Hindlimb muscle (tissue), 1 donor: ENCODE measurements at regions not wholly inside any gene's neighbourhood (a gene's known extent, or its start where the extent isn't known, plus 50 kb on each side); places are given as distances from the start of the nearest gene placed in this dataset.

Experiments used
- DNase-seq: peaks from one replicate; pipeline ENCODE4 v3.0.0-alpha.2; 2013

- DNase-seq: no peak
Observed at GRCh38 chr3:193754719-193755118, 161.7 kb downstream of the OPA1 start.

- DNase-seq: no peak
Observed at GRCh38 chr3:193756536-193756935, 163.5 kb downstream of the OPA1 start.

- DNase-seq: no peak
Observed at GRCh38 chr3:193757457-193757856, 164.4 kb downstream of the OPA1 start.

GRCh38 chr3:193761969-193762368 is 169.0 kb downstream of the OPA1 start:
- DNase-seq: no peak

- no peak for DNase-seq
Observed at GRCh38 chr3:193762657-193763056, 169.6 kb downstream of the OPA1 start.

GRCh38 chr3:193764959-193765358 is 172.0 kb downstream of the OPA1 start:
- no peak for DNase-seq

GRCh38 chr3:193767353-193768069 is 174.5 kb downstream of the OPA1 start:
- DNase-seq: no peak

GRCh38 chr3:193768070-193768394 is 175.0 kb downstream of the OPA1 start:
- no peak for DNase-seq

- DNase-seq: no peak
Observed at GRCh38 chr3:193769437-193769836, 176.4 kb downstream of the OPA1 start.

GRCh38 chr3:193771011-193771652 is 178.1 kb downstream of the OPA1 start:
- DNase-seq: no peak

- no peak for DNase-seq
Observed at GRCh38 chr3:193771653-193772421, 178.8 kb downstream of the OPA1 start.

GRCh38 chr3:193772422-193772763 is 179.4 kb downstream of the OPA1 start:
- no peak for DNase-seq

- no peak for DNase-seq
Observed at GRCh38 chr3:193773266-193774220, 180.5 kb downstream of the OPA1 start.

- DNase-seq: no peak
Observed at GRCh38 chr3:193774272-193774915, 181.4 kb downstream of the OPA1 start.

GRCh38 chr3:193774916-193775285 is 181.9 kb downstream of the OPA1 start:
- DNase-seq: no peak

GRCh38 chr3:193775421-193776077 is 182.5 kb downstream of the OPA1 start:
- no peak for DNase-seq

GRCh38 chr3:193776626-193777358 is 183.8 kb downstream of the OPA1 start:
- DNase-seq: no peak

GRCh38 chr3:193777524-193777923 is 184.5 kb downstream of the OPA1 start:
- DNase-seq: no peak

- no peak for DNase-seq
Observed at GRCh38 chr3:193778676-193779075, 185.7 kb downstream of the OPA1 start.

- no peak for DNase-seq
Observed at GRCh38 chr3:193779933-193780332, 186.9 kb downstream of the OPA1 start.

GRCh38 chr3:193780397-193780796 is 187.4 kb downstream of the OPA1 start:
- DNase-seq: no peak
